ENCODE measurements at regions not wholly inside any gene's neighbourhood (a gene's known extent, or its start where the extent isn't known, plus 50 kb on each side); places are given as distances from the start of the nearest gene placed in this dataset.

- DNase-seq = no peak
Observed at GRCh38 chr15:97861529-97862260, 98.8 kb upstream of the ARRDC4 start.

GRCh38 chr15:97866959-97867358, 93.5 kb upstream of the ARRDC4 start:
- DNase-seq = no peak

GRCh38 chr15:97867870-97868269, 92.6 kb upstream of the ARRDC4 start:
- no peak for DNase-seq

- DNase-seq = no peak
Observed at GRCh38 chr15:97868981-97869380, 91.5 kb upstream of the ARRDC4 start.

- DNase-seq = no peak
Observed at GRCh38 chr15:97870771-97871170, 89.7 kb upstream of the ARRDC4 start.

- no peak for DNase-seq
Observed at GRCh38 chr15:97874139-97874538, 86.4 kb upstream of the ARRDC4 start.

- DNase-seq = no peak
Observed at GRCh38 chr15:97875025-97875512, 85.4 kb upstream of the ARRDC4 start.

- no peak for DNase-seq
Observed at GRCh38 chr15:97875513-97876280, 84.8 kb upstream of the ARRDC4 start.

GRCh38 chr15:97876281-97876675, 84.2 kb upstream of the ARRDC4 start:
- no peak for DNase-seq

- no peak for DNase-seq
Observed at GRCh38 chr15:97881346-97881965, 79.0 kb upstream of the ARRDC4 start.

GRCh38 chr15:97884513-97885131, 75.9 kb upstream of the ARRDC4 start:
- DNase-seq = no peak

- no peak for DNase-seq
Observed at GRCh38 chr15:97890307-97890706, 70.2 kb upstream of the ARRDC4 start.

GRCh38 chr15:97892167-97892938, 68.2 kb upstream of the ARRDC4 start:
- DNase-seq = no peak

- no peak for DNase-seq
Observed at GRCh38 chr15:97893967-97894366, 66.5 kb upstream of the ARRDC4 start.

- DNase-seq = no peak
Observed at GRCh38 chr15:97899981-97900380, 60.5 kb upstream of the ARRDC4 start.

GRCh38 chr15:97902140-97902780, 58.2 kb upstream of the ARRDC4 start:
- DNase-seq = no peak

- DNase-seq = no peak
Observed at GRCh38 chr15:97903560-97903959, 56.9 kb upstream of the ARRDC4 start.

GRCh38 chr15:97903971-97904572, 56.4 kb upstream of the ARRDC4 start:
- peak in 1 of 2 experiments; percentile 18 for DNase-seq

GRCh38 chr15:97909291-97909891, 51.1 kb upstream of the ARRDC4 start:
- peak; percentile 42 to 60 for DNase-seq

Data from stimulated activated CD4-positive, alpha-beta T cell treated with anti-CD3 and anti-CD28 coated beads, Interleukin-4, amount 100 ng/mL, for 4 hours (primary cell).